ENCODE measurements at regions not wholly inside any gene's neighbourhood (a gene's known extent, or its start where the extent isn't known, plus 50 kb on each side); places are given as distances from the start of the nearest gene placed in this dataset.

GRCh38 chr2:65944213-65944612 is 490.7 kb upstream of the MEIS1 start:
- Histone ChIP-seq H3K27me3 (ENCODE audit: control insufficient read depth, insufficient read depth, low read length) (no peaks in the 10 kb centered on the region), H3K4me2 (ENCODE audit: low read depth, low read length) (no peak overlapping the region), H2AK5ac (ENCODE audit: low read depth, low read length) (no peak overlapping the region), H3K9me1 (ENCODE audit: insufficient read depth, low read length) (no peaks in the 10 kb centered on the region), H3K27ac (ENCODE audit: insufficient read depth, low read length) (no peak overlapping the region), H3K9ac (ENCODE audit: low read depth, low read length) (no peak overlapping the region), H2AFZ (replicated peaks; ENCODE audit: low read length, poor library complexity) (no peak overlapping the region), H2BK20ac (ENCODE audit: low read depth, low read length) (no peak overlapping the region), H2BK15ac (ENCODE audit: low read depth, low read length) (no peak overlapping the region), H3K4me3 (ENCODE audit: insufficient read depth, low read depth, low read length) (no peak overlapping the region), H3K23ac (ENCODE audit: low read depth, low read length) (no peak overlapping the region), H3K9me3 (ENCODE audit: control insufficient read depth, insufficient read depth, low read length) (no peaks in the 10 kb centered on the region), H4K5ac (ENCODE audit: low read depth, low read length) (no peak overlapping the region), H4K8ac (ENCODE audit: low read depth in 2 of 2, low read length in 2 of 2) (no peak overlapping the region), H2BK120ac (ENCODE audit: low read depth, low read length) (no peak overlapping the region), H3K4me1 (ENCODE audit: control insufficient read depth, insufficient read depth, low read length) (no peaks in the 10 kb centered on the region), H3K36me3 (ENCODE audit: control insufficient read depth, insufficient read depth, low read length) (no peaks in the 10 kb centered on the region), H4K20me1 (ENCODE audit: insufficient read depth, low read length) (no peaks in the 10 kb centered on the region), H3K4ac (ENCODE audit: low read depth, low read length) (no peak overlapping the region), H4K91ac (ENCODE audit: insufficient read depth, low read depth, low read length) (no peak overlapping the region), H2BK5ac (ENCODE audit: low read depth, low read length, poor library complexity, severe bottlenecking) (no peak overlapping the region), H3K79me1 (ENCODE audit: low read depth in 1 of 2, low read length in 2 of 2) (no peaks in the 10 kb centered on the region), H2AK9ac (replicated peaks; ENCODE audit: low read depth, low read length, poor library complexity) (no peak overlapping the region), H3K14ac (replicated peaks; ENCODE audit: low read depth, low read length) (no peak overlapping the region), H3K18ac (ENCODE audit: low read depth, low read length) (no peak overlapping the region), H3K56ac (ENCODE audit: extremely low read depth, insufficient read depth, low read length) (no peak overlapping the region)
- dilution Hi-C loops (cut with HindIII; ENCODE audit: low sequenced_read_pairs, unreplicated experiment), result no loop called here
- ATAC-seq (ENCODE audit: low read depth) (no peak), DNase-seq (no peak)
- WGBS, 2 experiments (ENCODE audit: extremely low coverage in 2 of 2, insufficient read length in 1 of 2), result no CpG with 5 or more reads among the region's 1 CpG
- TF ChIP-seq RCOR1 (IDR thresholded peaks at IDR 0.05; ENCODE audit: insufficient replicate concordance, low read length) (no peak), USF2 (IDR thresholded peaks at IDR 0.05; ENCODE audit: low read depth, low read length) (no peak), MAFK (IDR thresholded peaks at IDR 0.05; ENCODE audit: low read depth, low read length) (no peak), CEBPB (IDR thresholded peaks at IDR 0.05; ENCODE audit: low read depth, low read length) (no peak), ELK1 (IDR thresholded peaks at IDR 0.05; ENCODE audit: borderline replicate concordance, low read depth, low read length) (no peak), CTCF (conservative IDR thresholded peaks at IDR 0.05; ENCODE audit: low read depth, low read length) (no peak), POLR2A (IDR thresholded peaks at IDR 0.05; ENCODE audit: low read depth, low read length) (no peak), BHLHE40 (IDR thresholded peaks at IDR 0.05; ENCODE audit: low read depth, low read length) (no peak), RFX5 (IDR thresholded peaks at IDR 0.05; ENCODE audit: low read depth, low read length) (no peak), RAD21 (IDR thresholded peaks at IDR 0.05; ENCODE audit: low read length) (no peak), CHD1 (IDR thresholded peaks at IDR 0.05; ENCODE audit: low read depth, low read length) (no peak), FOS (IDR thresholded peaks at IDR 0.05; ENCODE audit: low read depth, low read length) (no peak), SMC3 (IDR thresholded peaks at IDR 0.05; ENCODE audit: low read depth, low read length) (no peak), NFE2L2 (IDR thresholded peaks at IDR 0.05; ENCODE audit: low read depth, low read length) (no peak), MXI1 (IDR thresholded peaks at IDR 0.05; ENCODE audit: borderline replicate concordance, low read depth, low read length) (no peak), MAZ (IDR thresholded peaks at IDR 0.05; ENCODE audit: borderline replicate concordance, low read depth, low read length) (no peak)
- intact Hi-C loops (cut with micrococcal nuclease), result no loop called here
- POLR2A ChIA-PET (ENCODE audit: unreplicated experiment), result no interaction called here
- BruUV-seq (replicated peaks), result no TSS peak
- in situ Hi-C loops (cut with MboI; ENCODE audit: low sequenced_read_pairs), result no loop called here
- CTCF ChIA-PET, result no interaction called here

Data from IMR-90 (cell line).